ENCODE measurements at regions not wholly inside any gene's neighbourhood (a gene's known extent, or its start where the extent isn't known, plus 50 kb on each side); places are given as distances from the start of the nearest gene placed in this dataset.
"Not testable (repeated sequence)": the region's sequence is repeated elsewhere in the genome, so short reads cannot be mapped to it uniquely, and the experiment has no call there.

DNA sequence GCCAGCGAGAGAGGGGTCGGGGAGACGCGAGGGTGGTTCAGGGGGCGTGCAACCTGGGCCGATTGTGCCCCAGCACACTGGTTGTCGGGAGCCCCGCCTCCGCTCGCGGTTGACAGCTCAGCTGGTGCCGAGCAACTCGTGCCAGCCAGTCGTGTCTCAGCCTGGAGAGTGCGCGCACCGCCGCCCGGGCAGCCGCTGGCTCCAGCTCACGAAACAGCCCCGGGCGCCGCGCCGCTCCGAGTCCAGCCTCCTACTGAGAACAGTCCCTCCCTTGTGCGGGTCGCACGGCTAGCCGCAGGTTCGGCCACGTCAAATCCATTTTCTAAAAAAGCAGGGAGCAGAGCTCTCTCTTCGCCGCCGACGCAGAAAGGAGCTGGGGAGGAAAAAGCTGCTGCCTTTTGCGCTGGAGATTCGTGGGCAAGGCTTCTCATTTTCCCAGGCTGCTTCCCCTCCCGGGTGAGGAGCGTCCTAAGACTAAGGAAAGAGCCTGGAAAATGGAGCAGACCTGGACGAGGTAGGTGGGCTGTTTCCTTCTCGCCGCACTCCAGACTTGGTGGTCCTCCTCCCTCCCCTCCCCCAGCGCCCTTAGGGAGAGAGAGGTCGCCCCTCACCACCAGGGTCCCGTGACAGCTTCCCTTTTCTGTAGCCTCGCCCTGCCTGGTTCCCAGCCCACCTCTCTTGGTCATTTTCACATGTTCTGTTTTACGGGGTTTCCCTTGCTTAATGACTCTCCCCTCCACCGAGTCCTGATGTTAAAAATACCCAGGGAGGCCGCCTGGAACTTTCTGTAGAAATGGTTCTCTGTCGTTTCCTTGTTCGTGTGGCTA is 56.7 kb upstream of the SEC22B start:
- not testable (repeated sequence) for TF ChIP-seq CTCF (IDR thresholded peaks at IDR 0.05; ENCODE audit: insufficient read depth, low read length); GABPA (IDR thresholded peaks at IDR 0.05; ENCODE audit: low read depth); POLR2AphosphoS5 (IDR thresholded peaks at IDR 0.05; ENCODE audit: low read depth); REST (IDR thresholded peaks at IDR 0.05; ENCODE audit: insufficient replicate concordance, low read depth); SPI1 (IDR thresholded peaks at IDR 0.05; ENCODE audit: borderline replicate concordance, low read depth)
